NCI-H446 treated with DMSO at 0.1 percent for 48 hours (cell line): ENCODE measurements at regions not wholly inside any gene's neighbourhood (a gene's known extent, or its start where the extent isn't known, plus 50 kb on each side); places are given as distances from the start of the nearest gene placed in this dataset.

Source experiments
- DNase-seq: peaks from one replicate; lab custom pipeline; 2025; lab: John Stamatoyannopoulos, UW

DNA sequence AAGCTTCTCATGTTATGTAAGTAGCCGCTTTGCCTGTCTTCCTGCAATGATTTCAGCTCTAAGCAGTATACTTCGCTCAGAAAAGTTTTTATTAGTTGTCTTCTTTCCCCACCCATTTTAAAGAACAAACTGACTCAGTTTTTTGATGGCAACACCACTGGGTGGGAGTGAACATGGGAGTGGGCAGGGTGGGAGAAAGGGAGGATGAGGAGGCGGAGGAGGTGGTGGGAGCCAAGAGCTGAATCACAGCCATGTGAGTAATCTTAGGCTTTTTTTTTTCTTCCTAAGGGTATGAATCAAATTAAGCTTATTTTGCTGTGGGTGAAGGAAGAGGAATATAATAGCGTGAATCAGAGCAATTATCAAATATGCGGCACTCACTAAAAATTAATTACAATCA, 574.3 kb upstream of the DIPK2B start:
- no peak for DNase-seq

GRCh38 chrX:45773572-45773971, 572.9 kb upstream of the DIPK2B start:
- no peak for DNase-seq

DNA sequence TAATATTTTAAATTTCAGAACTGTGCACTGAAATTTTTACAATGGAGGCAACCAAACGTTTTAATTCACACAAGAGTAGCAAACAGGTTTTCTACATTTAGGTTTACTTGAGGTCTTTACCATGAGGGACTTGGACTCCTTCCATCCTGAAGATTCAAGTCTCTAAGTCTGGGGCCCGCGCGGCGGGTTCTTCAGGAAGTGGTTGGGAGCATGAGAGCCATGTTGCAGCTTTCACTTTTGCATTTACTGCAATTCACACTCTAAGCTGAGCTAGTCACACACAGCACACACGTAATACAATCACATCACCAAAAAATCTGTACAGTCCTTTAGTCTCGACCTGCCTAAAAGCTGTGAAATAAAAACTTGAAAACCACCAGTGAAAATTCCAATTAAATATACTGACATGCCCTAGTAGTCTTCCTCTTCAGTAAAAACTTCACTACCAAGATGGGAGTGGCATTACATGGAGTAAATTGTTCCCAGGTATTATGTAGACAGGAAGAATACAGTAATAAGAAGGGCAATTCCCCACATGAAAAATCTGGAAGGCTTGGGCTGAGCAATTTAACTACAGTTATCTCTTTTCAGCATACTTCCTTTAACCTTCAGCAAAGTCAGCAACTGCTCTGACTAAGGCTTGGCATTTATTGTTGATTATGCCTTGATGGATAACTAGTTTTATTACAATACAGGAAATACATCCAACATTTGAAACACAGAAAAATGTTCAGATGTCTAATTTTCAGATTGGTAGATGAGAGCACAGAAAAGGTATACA, 571.1 kb upstream of the DIPK2B start:
- DNase-seq = no peak

DNA sequence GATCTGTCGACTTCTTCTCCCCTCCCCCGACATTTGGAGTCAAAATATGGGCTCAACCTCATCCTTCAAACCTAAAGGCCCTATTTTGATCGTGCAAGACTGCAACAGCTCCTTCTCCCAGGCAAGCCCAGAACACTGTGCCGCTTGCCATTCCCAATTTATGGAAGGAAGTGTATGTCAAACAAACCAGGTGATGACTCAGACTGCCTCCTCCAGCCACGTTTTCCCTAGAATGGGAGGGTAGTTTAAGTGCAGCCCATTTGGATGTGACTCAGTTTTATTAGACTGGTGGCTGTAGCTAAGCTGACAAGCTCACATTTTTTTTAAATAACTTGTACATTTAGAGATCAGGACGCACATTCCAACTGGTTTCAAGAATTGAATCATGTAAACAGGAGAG, 570.4 kb upstream of the DIPK2B start:
- no peak for DNase-seq

GRCh38 chrX:45769761-45770582, 569.3 kb upstream of the DIPK2B start:
- DNase-seq = no peak

DNA sequence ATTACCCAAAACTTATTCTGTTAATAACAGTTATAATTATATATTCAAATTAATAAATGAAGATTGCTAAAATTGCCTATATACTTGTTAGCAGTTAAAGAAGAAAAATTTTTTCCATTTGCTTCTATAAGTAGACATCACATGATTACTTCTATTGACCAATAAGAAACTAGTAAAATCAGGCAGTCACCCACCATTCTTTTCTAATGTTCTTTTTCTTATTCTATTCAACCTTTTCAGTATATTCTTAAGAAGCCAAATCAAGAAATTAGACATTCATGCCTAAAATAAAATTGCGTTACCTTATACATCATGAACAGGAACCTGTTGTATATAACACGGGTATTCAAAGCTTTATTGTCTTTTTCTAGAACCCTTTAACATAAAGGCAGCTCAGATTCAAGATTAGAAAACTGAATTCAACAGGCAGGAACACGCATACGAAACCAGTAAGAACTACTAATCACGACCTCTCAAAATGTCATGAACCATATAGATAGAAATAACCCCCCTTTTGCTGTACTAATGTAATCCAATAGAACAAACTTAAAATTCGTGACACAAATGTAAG, 568.1 kb upstream of the DIPK2B start:
- no peak for DNase-seq

DNA sequence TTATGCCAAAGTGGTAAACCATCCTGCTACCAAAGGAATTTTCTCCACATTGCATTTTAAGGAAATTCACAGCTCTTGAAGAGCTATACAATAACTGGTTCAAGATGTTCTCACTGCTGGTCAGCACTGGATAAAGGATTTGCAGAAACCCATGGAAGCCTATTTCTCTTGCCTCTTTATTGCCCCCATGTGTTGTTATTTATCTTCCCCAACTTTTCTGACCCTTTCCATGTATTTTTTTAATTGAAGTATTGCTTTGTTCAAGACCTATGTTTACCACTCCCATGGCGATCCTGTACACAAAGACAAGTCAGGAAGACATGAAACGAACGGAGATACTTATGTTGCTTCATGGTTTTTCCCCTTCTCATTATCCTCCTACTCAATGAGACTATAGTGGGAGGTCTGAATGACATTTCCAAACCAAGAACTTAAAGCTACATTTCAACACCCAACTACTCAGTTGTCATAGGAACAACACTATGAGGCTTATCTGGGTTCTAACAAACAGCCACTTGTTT, 566.4 kb upstream of the DIPK2B start:
- DNase-seq = no peak

DNA sequence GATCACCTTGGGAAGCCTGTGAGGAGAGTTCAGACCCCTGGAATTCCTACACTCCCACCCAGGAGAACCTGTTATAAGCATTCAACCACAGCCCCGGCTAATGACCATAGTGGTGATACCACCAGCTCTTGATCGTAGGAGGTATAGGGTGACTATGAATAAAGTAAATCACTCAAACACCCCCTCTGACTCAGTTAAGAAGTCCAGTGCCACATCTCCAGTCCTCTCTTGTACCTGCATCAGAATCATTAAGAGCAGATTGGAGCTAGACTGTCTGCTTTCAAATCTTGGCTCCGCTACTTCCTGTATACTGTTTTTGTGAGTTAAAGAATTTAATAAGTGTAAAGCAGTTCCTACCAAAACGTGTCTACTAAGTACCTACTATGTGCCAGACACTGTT, 565.1 kb upstream of the DIPK2B start:
- DNase-seq = no peak

DNA sequence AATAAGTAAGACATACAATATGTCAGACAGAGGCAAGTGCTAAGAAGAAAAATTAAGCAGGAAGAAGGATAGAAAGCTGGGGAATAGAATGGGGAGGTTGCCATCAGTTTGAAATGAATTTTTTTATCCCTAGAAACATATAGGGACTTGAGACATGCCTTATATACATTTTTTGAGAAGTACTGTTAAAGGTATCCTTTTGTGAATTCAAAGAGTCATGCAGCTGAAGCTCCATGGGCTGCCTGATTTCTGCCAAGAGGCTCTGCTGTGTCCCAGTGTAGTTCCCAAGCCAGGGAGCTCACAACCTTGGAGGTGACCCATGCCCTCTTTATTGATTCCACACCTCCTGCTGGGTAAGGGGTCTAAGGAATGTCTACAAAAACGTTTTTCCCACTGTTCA, 564.6 kb upstream of the DIPK2B start:
- DNase-seq = no peak

- DNase-seq = no peak
Measured at GRCh38 chrX:45762699-45763647, 562.3 kb upstream of the DIPK2B start.

- DNase-seq = no peak
Measured at GRCh38 chrX:45761920-45762319, 561.2 kb upstream of the DIPK2B start.

DNA sequence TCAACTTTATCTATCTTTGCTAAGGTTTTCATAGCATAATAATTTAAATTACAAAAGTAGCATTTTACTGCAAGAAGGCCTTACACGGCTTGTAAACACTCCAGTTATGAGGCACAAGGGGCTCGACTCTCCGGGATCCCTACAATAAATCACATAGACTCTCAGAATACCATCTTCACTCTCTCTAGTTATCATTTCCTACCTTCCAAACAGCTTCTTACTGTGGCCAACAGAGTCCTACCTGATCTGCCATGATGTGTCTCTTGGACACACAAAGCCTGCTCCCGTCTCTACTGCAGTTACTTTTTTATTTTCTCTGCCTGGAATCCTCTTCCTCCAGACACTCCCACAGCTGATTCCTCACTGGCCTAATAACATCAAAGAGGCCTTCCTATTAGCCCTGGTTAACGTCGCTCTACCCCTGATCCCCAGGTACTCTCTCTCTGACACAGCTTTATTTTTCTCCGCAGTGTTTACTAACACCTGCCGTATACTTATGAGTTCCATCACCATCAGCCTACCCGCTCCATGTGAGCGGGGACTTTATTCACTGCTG, 559.6 kb upstream of the DIPK2B start:
- no peak for DNase-seq

DNA sequence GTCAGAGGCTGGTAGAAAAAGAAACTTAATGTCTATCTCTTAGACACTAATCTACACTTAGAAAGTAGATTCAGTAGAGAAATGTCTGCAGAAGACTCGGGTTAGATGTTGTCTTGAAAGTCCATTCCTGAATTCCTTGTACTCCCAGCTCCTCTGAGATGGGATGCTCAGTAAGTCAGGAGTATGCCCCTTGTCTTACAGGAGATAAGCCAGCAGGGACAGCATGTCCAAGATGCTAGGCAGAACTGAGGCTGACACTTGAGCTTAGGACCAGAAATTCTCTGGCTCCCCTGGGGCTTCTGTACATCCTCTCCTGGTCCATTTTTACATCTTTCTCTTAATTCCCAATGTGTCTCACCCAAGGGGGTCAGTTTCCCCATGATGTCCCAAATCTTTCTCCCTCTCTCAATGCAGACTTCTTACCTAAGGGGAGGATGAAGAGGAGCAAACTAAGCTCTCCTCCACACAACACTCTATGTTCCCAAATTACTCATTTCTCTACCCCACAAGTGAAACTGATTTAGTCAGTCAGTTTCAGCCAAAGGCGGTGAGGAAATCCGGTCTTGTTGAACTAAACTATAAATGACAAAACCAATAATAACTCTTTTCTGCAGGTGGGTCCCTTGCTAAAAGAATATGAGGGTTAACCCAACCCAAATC, 558.2 kb upstream of the DIPK2B start:
- DNase-seq = no peak

- DNase-seq = no peak
Measured at GRCh38 chrX:45758319-45758718, 557.6 kb upstream of the DIPK2B start.

DNA sequence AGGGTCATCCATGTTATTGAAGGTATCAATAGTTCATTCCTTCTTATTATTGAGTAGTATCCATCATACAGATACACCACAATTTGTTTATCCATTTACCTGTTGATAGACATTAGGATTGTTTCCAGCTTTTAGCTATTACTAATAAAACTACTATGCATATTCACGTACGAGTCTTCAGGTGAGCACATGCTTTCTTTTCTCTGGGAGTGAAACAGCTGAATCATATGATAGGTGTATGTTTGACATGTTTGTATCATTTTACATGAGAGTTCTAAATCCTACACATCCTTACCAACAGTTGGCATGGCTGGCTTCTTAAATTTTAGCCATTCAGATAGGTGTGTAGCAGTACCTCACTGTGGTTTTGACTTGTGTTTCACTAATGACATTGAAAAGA, 556.6 kb upstream of the DIPK2B start:
- no peak for DNase-seq

DNA sequence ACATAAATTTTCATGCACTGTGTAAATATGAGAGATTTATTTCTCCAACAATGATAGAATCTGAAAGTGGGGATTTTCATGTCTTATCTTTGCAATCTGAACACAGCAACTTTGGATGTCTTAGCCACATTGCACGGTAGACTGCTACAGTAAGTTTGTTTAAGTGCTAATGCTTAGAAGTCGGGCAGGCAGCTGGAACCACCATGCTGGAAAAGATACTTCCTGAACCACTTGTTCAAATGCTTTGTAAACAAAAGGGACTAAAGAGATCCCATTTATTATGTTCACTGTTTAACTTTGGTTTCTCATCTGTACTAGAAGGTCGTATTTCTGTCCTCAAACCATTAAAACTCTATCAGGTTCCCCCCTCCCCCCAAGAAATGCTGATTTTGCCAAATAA, 555.9 kb upstream of the DIPK2B start:
- DNase-seq = no peak

GRCh38 chrX:45755703-45756102, 555.0 kb upstream of the DIPK2B start:
- no peak for DNase-seq

- DNase-seq = no peak
Measured at GRCh38 chrX:45751156-45751555, 550.5 kb upstream of the DIPK2B start.

DNA sequence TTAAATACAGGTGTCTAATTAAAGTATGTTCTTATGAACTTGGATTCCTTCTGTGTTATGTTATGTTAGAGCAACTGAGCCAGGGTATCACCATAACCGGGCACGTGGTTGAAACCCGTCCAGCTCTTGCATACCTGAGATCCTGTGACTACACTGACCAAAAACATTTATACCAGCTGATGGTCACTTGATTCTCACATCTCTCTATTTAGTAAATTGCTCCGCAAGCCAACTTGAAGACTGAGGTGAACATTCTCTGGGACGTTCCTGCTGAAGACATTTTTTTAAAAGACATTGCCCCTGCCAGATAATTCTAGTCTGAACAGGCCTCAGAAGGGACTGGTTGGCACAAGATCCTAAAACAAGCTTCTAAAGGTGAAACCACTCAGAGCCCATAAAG, 550.0 kb upstream of the DIPK2B start:
- no peak for DNase-seq

GRCh38 chrX:45749375-45749774, 548.7 kb upstream of the DIPK2B start:
- no peak for DNase-seq

DNA sequence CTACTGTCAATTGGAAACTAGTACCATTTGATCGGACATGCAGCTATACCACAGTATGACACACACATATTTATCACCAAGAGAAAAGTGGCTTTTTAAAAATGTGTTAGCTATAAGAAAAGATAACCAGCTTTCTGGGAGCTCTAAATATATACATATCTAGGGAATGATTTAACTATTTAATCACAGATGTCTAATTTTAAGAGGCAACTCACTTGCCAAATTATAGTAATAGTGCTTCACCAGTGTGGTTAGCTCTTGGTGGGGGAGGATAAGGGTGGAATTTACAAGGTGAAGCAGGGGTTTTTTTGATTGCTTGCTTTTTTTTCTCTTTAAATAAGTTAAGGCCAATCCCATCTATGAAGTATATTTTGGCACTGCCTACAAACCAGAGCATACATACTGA, 547.7 kb upstream of the DIPK2B start:
- no peak for DNase-seq
